ENCODE measurements at regions not wholly inside any gene's neighbourhood (a gene's known extent, or its start where the extent isn't known, plus 50 kb on each side); places are given as distances from the start of the nearest gene placed in this dataset.

DNA sequence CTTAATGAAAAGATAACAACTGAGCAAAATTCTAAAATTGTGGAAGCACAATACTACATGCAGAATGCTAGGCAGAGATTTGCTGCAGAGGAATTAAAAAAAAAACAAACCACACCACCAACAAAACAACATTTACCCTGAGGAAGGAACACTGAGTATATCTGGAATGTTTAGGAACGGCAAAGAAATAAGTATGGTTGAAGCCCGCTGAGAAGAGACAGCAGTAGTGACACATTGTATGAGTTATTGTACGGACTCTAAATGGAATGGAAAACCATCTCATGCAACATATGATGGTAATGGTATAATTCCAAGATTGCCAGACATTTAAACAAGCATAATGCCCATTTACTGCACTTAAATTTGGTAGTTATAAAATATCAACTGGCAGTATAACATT is 568.2 kb upstream of the CCDC54 start:
- H3K9me3 Mint-ChIP-seq = no peaks in the 10 kb centered on the region
- Histone ChIP-seq H3K27me3 (ENCODE audit: control insufficient read depth, insufficient read depth, low read length, poor library complexity, severe bottlenecking) (no peaks in the 10 kb centered on the region), H3K36me3 (ENCODE audit: control insufficient read depth, insufficient read depth, low read length) (no peaks in the 10 kb centered on the region), H3K4me3 (ENCODE audit: low read length) (no peak overlapping the region), H3K9me3 (ENCODE audit: control insufficient read depth, low read length) (no peaks in the 10 kb centered on the region), H3K9ac (ENCODE audit: extremely low read depth, low read length, poor library complexity, severe bottlenecking) (no peak overlapping the region), H3K4me1 (ENCODE audit: control insufficient read depth, insufficient read depth, low read length) (no peaks in the 10 kb centered on the region), H3K27ac (ENCODE audit: low read depth, low read length) (no peak overlapping the region)
- no peak overlapping the region for H3K4me3 Mint-ChIP-seq
- H3K4me1 Mint-ChIP-seq = no peaks in the 10 kb centered on the region
- H3K27ac Mint-ChIP-seq = no peak overlapping the region
- H3K36me3 Mint-ChIP-seq (ENCODE audit: low read depth) = no peaks in the 10 kb centered on the region
- no peak for DNase-seq
- no peaks in the 10 kb centered on the region for H3K27me3 Mint-ChIP-seq (ENCODE audit: insufficient read depth)
- WGBS, 2 experiments (ENCODE audit: insufficient coverage in 1 of 2, insufficient read length in 1 of 2) = 89 to 100% methylated on average over 2 to 3 of the region's 3 CpGs
- TF ChIP-seq, protein P1, sequence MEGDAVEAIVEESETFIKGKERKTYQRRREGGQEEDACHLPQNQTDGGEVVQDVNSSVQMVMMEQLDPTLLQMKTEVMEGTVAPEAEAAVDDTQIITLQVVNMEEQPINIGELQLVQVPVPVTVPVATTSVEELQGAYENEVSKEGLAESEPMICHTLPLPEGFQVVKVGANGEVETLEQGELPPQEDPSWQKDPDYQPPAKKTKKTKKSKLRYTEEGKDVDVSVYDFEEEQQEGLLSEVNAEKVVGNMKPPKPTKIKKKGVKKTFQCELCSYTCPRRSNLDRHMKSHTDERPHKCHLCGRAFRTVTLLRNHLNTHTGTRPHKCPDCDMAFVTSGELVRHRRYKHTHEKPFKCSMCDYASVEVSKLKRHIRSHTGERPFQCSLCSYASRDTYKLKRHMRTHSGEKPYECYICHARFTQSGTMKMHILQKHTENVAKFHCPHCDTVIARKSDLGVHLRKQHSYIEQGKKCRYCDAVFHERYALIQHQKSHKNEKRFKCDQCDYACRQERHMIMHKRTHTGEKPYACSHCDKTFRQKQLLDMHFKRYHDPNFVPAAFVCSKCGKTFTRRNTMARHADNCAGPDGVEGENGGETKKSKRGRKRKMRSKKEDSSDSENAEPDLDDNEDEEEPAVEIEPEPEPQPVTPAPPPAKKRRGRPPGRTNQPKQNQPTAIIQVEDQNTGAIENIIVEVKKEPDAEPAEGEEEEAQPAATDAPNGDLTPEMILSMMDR (conservative IDR thresholded peaks at IDR 0.05) = no peak

DNA sequence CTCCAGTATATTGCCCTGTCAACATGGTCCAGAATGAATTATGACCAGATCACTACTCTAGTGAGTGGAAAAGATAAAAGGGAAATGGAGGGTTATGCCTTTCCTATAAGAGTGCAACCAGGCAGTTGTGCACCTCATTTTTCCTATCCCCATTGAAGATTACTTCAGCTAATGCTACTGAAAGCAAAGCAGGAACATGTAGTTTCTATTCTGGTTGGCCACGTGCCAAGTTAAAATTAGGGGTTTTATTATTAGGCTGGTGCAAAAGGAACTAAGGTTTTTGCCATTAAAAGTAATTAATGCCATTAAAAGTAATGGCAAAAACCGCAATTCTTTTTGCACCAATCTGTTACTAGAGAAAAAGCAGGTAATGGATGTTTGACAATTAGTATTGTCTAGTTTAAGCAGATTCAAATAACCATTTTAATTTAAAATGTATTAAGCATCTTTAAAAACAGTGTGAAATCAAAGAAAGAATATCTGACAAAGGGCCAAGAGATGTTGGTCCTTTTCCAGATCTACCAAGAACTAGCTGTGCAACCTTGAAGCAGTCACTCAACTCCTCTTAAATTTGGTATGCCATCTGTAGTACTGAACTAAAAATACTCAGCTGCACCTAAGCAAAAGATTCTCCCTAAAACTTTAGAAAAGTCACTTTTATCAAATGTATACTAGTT is 567.5 kb upstream of the CCDC54 start:
- Mint-ChIP-seq H3K4me3 (no peak overlapping the region), H3K36me3 (ENCODE audit: low read depth) (no peaks in the 10 kb centered on the region), H3K27ac (no peak overlapping the region), H3K9me3 (no peaks in the 10 kb centered on the region), H3K4me1 (no peaks in the 10 kb centered on the region), H3K27me3 (ENCODE audit: insufficient read depth) (no peaks in the 10 kb centered on the region)
- TF ChIP-seq, protein P1 (conservative IDR thresholded peaks at IDR 0.05) = no peak
- no peak overlapping the region for H3K4me3 ChIP-seq (ENCODE audit: low read length)
- DNase-seq = no peak
- no peak overlapping the region for H3K27ac ChIP-seq (ENCODE audit: low read depth, low read length)
- H3K9ac ChIP-seq (ENCODE audit: extremely low read depth, low read length, poor library complexity, severe bottlenecking) = no peak overlapping the region
- H3K36me3 ChIP-seq (ENCODE audit: control insufficient read depth, insufficient read depth, low read length) = no peaks in the 10 kb centered on the region
- WGBS, 2 experiments (ENCODE audit: insufficient coverage in 1 of 2, insufficient read length in 1 of 2) = 90% methylated on average over 2 of the region's 2 CpGs; no CpG with 5 or more reads in 1 of the 2 experiments
- H3K9me3 ChIP-seq (ENCODE audit: control insufficient read depth, low read length) = no peaks in the 10 kb centered on the region
- no peaks in the 10 kb centered on the region for H3K27me3 ChIP-seq (ENCODE audit: control insufficient read depth, insufficient read depth, low read length, poor library complexity, severe bottlenecking)
- no peaks in the 10 kb centered on the region for H3K4me1 ChIP-seq (ENCODE audit: control insufficient read depth, insufficient read depth, low read length)

DNA sequence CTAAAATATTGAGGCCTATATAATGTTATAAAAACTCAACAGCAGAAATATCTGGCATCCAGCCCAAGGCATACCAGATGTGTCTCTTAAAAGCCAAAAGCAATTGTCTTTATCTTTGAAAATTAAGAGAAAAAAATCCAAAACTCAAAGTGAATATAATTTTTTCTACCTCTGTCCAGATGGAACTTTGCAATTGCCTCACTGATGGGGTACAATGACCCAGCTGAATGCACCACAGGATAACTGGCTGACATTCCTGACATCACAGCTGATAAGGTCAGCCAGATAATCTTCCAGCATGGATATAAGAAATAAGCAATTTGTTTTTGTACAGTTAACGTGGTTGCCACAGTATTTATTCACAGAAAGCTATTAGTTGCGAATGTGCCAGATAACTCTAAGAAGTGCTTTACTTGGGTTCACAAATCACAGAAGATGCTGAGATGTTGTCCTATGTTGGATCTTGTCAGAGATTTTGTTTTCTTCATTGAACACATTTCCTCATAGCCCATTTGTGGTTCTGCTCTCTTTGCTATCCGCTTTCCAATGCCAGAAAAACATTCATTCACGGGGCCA is 566.9 kb upstream of the CCDC54 start:
- Mint-ChIP-seq H3K4me3 (no peak overlapping the region), H3K36me3 (ENCODE audit: low read depth) (no peaks in the 10 kb centered on the region), H3K27ac (no peak overlapping the region), H3K4me1 (no peaks in the 10 kb centered on the region), H3K9me3 (no peaks in the 10 kb centered on the region), H3K27me3 (ENCODE audit: insufficient read depth) (no peaks in the 10 kb centered on the region)
- no peaks in the 10 kb centered on the region for H3K27me3 ChIP-seq (ENCODE audit: control insufficient read depth, insufficient read depth, low read length, poor library complexity, severe bottlenecking)
- H3K4me3 ChIP-seq (ENCODE audit: low read length) = no peak overlapping the region
- no peak overlapping the region for H3K9ac ChIP-seq (ENCODE audit: extremely low read depth, low read length, poor library complexity, severe bottlenecking)
- no peak overlapping the region for H3K27ac ChIP-seq (ENCODE audit: low read depth, low read length)
- no peak for DNase-seq
- H3K36me3 ChIP-seq (ENCODE audit: control insufficient read depth, insufficient read depth, low read length) = no peaks in the 10 kb centered on the region
- no peaks in the 10 kb centered on the region for H3K4me1 ChIP-seq (ENCODE audit: control insufficient read depth, insufficient read depth, low read length)
- TF ChIP-seq, protein P1 (conservative IDR thresholded peaks at IDR 0.05) = no peak
- H3K9me3 ChIP-seq (ENCODE audit: control insufficient read depth, low read length) = no peaks in the 10 kb centered on the region
- 85 to 92% methylated on average over 4 of the region's 4 CpGs for WGBS, 2 experiments (ENCODE audit: insufficient coverage in 1 of 2, insufficient read length in 1 of 2)

All from endodermal cell (in vitro differentiated cells).